ENCODE measurements at regions not wholly inside any gene's neighbourhood (a gene's known extent, or its start where the extent isn't known, plus 50 kb on each side); places are given as distances from the start of the nearest gene placed in this dataset.

GRCh38 chr18:51523671-51524070 is 326.2 kb upstream of the MEX3C start:
- BruUV-seq (replicated peaks) = no TSS peak
- Mint-ChIP-seq H3K4me3 (ENCODE audit: low read depth, unreplicated experiment) (no peak overlapping the region), H3K9me3 (ENCODE audit: low read depth, unreplicated experiment) (no peaks in the 10 kb centered on the region), H3K4me1 (ENCODE audit: low read depth, unreplicated experiment) (peaks cover 17% of the 10 kb centered on the region), H3K27me3 (ENCODE audit: unreplicated experiment) (no peaks in the 10 kb centered on the region), H3K36me3 (ENCODE audit: insufficient read depth, unreplicated experiment) (no peaks in the 10 kb centered on the region), H3K27ac (ENCODE audit: unreplicated experiment) (no peak overlapping the region)
- intact Hi-C loops (cut with micrococcal nuclease; ENCODE audit: unreplicated experiment) = no loop called here
- no peak for DNase-seq
- no peak for TF ChIP-seq CTCF (IDR thresholded peaks at IDR 0.05; ENCODE audit: unreplicated experiment)
- CTCF ChIA-PET = no interaction called here

GRCh38 chr18:51525453-51526225 is 328.2 kb upstream of the MEX3C start:
- H3K36me3 Mint-ChIP-seq (ENCODE audit: insufficient read depth, unreplicated experiment) = no peaks in the 10 kb centered on the region
- TF ChIP-seq CTCF (IDR thresholded peaks at IDR 0.05; ENCODE audit: unreplicated experiment) = no peak
- BruUV-seq (replicated peaks) = no TSS peak
- intact Hi-C loops (cut with micrococcal nuclease; ENCODE audit: unreplicated experiment) = no loop called here
- no peak overlapping the region for H3K27ac Mint-ChIP-seq (ENCODE audit: unreplicated experiment)
- peaks cover 17% of the 10 kb centered on the region for H3K4me1 Mint-ChIP-seq (ENCODE audit: low read depth, unreplicated experiment)
- CTCF ChIA-PET = no interaction called here
- no peak overlapping the region for H3K4me3 Mint-ChIP-seq (ENCODE audit: low read depth, unreplicated experiment)
- no peak for DNase-seq
- no peaks in the 10 kb centered on the region for H3K9me3 Mint-ChIP-seq (ENCODE audit: low read depth, unreplicated experiment)
- H3K27me3 Mint-ChIP-seq (ENCODE audit: unreplicated experiment) = no peaks in the 10 kb centered on the region

- TF ChIP-seq CTCF (IDR thresholded peaks at IDR 0.05; ENCODE audit: unreplicated experiment) = no peak
- H3K4me3 Mint-ChIP-seq (ENCODE audit: low read depth, unreplicated experiment) = no peak overlapping the region
- no peaks in the 10 kb centered on the region for H3K27me3 Mint-ChIP-seq (ENCODE audit: unreplicated experiment)
- H3K9me3 Mint-ChIP-seq (ENCODE audit: low read depth, unreplicated experiment) = no peaks in the 10 kb centered on the region
- CTCF ChIA-PET = no interaction called here
- no TSS peak for BruUV-seq (replicated peaks)
- DNase-seq = no peak
- peaks cover 26% of the 10 kb centered on the region for H3K4me1 Mint-ChIP-seq (ENCODE audit: low read depth, unreplicated experiment)
- H3K36me3 Mint-ChIP-seq (ENCODE audit: insufficient read depth, unreplicated experiment) = peaks cover 9% of the 10 kb centered on the region
- no peak overlapping the region for H3K27ac Mint-ChIP-seq (ENCODE audit: unreplicated experiment)
- intact Hi-C loops (cut with micrococcal nuclease; ENCODE audit: unreplicated experiment) = no loop called here
Observed at GRCh38 chr18:51527826-51528225, 330.3 kb upstream of the MEX3C start.

- Mint-ChIP-seq H3K4me1 (ENCODE audit: low read depth, unreplicated experiment) (peaks cover 9% of the 10 kb centered on the region), H3K27me3 (ENCODE audit: unreplicated experiment) (no peaks in the 10 kb centered on the region), H3K4me3 (ENCODE audit: low read depth, unreplicated experiment) (peak overlapping the region; percentile 33), H3K9me3 (ENCODE audit: low read depth, unreplicated experiment) (no peaks in the 10 kb centered on the region), H3K27ac (ENCODE audit: unreplicated experiment) (peak overlapping the region; percentile 81), H3K36me3 (ENCODE audit: insufficient read depth, unreplicated experiment) (peaks cover 9% of the 10 kb centered on the region)
- intact Hi-C loops (cut with micrococcal nuclease; ENCODE audit: unreplicated experiment) = loop anchor here (10.0 kb wide), 1 partner anchor 397 kb away; no protein-coding TSS in a partner anchor
- TF ChIP-seq CTCF (IDR thresholded peaks at IDR 0.05; ENCODE audit: unreplicated experiment) = no peak
- DNase-seq = peak; percentile 65
- BruUV-seq (replicated peaks) = no TSS peak
- CTCF ChIA-PET = no interaction called here
Observed at GRCh38 chr18:51531501-51531900, 334.0 kb upstream of the MEX3C start.

Measured in Calu3 (cell line).